NCI-H1436 (cell line): ENCODE measurements at regions not wholly inside any gene's neighbourhood (a gene's known extent, or its start where the extent isn't known, plus 50 kb on each side); places are given as distances from the start of the nearest gene placed in this dataset.

Experiments used
- DNase-seq: peaks from one replicate; lab custom pipeline; 2025; lab: John Stamatoyannopoulos, UW

DNA sequence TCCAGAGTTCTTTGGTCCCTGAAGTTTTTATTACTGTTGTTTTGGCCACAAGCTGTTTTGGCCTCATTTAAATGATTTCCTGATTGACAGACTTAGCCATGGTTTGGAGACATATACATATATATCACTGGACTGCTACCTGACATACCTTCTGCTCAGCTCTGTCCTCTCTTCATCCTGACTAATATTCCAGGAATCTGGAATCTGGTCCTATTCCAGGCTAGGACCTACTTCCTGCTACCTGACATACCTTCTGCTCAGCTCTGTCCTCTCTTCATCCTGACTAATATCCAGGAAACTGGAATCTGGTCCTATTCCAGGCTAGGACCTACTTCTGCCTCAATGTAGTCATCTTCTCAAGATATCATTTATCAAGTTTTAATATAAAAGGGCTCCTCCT is 724.4 kb upstream of the ROBO1 start:
- no peak for DNase-seq

DNA sequence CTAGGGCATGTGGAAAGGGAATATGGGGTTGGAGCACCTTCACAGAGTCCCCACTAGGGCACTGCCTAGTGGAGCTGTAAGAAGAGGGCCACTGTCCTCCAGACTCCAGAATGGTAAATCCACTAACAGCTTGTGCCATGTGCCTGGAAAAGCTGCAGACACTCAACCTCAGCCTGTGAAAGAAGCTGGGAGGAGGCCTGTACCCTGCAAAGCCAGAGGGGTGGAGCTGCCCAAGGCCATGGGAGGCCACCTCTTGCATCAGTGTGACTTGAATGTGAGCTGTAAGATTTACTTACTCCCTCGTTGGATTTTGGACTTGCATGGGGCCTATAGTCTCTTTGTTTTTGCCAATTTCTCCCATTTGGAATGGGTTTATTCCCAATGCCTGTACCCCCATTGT is 705.2 kb upstream of the ROBO1 start:
- DNase-seq: no peak

DNA sequence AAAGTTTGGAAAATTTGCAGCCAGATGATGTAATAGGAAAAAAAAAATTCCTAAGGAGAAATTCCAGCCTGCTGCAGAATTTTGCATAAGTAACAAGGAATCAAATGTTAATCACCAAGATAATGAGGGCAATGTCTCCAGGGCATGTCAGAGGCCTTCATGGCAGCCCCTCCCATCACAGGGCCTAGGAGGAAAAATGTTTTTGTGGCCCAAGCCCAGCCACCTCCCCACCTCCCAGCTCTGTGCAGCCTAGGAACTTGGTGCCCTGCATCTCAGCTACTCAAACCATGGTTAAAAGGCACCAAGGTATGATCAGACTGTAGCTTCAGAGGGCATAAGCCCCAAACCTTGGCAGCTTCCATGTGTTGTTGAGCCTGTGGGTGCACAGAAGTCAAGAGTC is 704.7 kb upstream of the ROBO1 start:
- DNase-seq: no peak

DNA sequence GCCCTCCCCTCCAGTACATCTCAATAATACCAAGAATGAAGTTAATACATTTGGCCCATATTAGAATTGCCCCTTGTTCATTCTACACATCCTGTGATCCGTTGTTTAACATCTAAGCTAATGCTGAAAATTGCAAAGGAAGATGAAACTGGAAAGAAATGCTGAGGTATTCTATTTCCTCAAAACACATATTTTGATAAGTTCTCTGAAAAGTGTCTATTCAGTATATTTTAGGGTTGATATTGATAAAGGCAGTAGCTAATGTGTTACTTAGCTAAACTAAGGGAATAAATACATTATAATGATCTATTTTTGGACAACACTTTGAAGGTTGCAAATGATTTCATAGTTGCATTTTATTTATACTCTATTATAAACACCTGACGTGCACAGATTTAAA is 702.6 kb upstream of the ROBO1 start:
- no peak for DNase-seq

DNA sequence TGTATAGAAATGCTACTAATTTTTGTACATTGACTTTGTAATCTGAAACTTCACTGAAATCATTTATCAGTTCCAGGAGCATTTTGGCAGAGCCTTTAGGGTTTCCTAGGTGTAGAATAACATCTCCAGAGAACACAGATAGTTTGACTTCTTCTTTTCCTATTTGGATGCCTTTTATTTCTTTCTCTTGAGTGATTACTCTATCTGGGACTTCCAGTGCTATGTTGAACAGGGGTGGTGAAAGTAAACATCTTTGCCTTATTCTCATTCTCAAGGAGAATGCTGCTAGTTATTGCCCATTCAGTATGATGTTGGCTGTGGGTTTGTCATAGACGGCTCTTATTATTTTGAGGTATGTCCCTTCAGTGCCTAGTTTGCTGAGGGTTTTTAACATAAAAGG is 697.9 kb upstream of the ROBO1 start:
- DNase-seq: no peak

DNA sequence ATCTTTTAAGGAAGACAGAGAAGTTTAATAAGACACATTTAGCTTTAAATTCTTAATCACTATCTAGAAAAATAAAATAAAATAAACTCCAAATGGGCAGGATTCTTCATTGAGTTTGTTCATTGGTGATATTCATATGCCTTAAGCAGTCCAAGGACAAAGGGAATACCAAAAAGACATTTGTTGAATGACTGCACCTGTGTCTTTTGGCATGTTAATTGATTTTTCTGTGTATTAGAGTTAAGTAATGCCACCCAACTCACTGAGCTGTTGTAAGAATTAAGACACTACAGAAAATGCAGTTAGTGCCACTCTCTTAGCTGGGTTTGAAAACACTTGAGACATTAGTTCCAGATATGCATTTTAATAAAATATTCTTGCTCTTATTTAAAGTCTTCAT is 683.6 kb upstream of the ROBO1 start:
- DNase-seq: no peak

DNA sequence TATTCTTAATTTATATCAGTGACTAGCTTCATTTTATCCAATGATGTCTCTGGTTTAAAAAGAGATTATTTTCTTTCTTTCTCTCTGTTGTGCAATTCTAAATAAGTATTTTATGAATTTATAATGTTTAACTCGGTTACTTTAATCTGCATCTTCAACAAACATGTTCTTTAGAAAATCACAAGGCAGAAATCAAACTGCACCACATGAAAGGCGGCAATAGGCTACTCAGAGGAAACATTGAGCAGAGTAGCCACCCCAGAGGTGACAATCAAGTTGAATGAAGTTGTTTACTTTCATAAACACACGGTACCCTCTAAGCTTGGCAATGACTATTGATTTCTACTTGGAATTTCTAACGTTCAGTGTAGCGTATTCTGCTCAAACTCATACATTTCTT is 677.8 kb upstream of the ROBO1 start:
- no peak for DNase-seq

DNA sequence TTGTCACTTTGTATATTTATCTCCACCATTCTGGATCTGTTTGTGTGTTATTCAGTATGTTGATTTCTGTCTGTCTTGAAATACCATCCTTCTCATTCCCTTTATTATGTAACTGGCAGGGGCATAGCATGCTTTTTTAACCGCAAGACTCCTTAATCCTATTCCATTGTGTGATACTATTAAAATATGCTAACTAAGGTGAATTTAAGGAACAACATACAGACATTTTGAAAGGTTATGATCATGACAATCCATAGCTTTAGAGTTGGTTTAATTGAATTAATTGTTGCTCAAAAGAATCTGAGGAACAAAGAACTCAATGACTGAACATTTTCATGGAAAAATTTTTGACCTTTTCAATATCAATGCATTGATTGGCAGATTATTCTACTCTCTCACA is 677.3 kb upstream of the ROBO1 start:
- no peak for DNase-seq

DNA sequence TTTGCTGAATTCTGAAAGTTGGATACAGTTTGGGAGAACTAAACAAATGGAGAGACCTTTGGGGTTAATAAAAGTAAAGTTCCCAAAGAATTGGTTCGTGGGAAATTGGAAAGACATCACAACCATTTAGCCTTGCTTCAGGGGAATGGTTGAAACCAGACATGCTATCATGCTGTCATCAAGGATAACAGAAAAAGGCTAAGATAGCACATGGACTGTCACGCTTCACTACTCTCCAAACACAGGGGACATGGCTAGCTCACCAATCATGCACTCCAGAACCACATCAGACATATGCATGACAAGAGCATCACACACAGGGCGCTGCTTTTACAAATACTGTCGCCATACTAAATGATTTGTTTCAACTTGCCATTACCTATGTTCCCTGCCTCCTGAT is 671.7 kb upstream of the ROBO1 start:
- no peak for DNase-seq

DNA sequence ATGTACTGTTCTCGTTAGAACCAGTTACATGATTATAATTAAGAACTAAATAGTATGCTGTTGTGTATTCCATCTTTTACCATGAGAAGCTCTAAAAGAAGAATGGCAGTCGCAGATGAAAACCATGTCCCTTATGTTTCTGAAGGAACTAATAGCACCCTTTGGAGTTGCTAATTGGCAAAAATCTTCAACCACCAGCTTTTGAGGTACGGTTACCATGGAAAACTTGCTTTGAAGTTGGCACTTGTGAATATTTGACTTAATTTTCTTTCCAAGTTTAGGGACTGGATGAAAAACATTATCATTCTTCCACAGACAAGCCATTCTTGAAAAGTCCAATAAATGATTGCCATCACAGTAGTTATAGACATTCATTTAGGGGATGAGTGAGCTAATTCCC is 666.6 kb upstream of the ROBO1 start:
- no peak for DNase-seq

DNA sequence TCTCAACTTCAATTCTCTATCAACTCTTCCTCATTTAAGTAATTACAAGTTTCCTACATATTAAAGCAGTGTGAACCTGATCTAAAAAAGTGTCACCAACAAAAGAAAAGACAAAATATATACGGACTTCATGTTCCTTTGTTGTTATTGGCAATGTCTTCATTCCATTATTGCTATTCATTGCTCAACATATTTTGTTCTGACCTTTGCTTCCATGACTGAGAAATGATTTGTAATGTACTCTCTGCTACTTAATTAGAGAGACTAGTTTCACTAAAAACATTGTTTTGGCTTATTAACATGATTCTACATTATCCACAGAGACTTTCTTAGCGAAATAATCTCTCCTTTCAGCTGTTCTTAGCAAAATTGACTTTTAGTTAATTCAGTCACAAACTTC is 657.2 kb upstream of the ROBO1 start:
- DNase-seq: no peak

DNA sequence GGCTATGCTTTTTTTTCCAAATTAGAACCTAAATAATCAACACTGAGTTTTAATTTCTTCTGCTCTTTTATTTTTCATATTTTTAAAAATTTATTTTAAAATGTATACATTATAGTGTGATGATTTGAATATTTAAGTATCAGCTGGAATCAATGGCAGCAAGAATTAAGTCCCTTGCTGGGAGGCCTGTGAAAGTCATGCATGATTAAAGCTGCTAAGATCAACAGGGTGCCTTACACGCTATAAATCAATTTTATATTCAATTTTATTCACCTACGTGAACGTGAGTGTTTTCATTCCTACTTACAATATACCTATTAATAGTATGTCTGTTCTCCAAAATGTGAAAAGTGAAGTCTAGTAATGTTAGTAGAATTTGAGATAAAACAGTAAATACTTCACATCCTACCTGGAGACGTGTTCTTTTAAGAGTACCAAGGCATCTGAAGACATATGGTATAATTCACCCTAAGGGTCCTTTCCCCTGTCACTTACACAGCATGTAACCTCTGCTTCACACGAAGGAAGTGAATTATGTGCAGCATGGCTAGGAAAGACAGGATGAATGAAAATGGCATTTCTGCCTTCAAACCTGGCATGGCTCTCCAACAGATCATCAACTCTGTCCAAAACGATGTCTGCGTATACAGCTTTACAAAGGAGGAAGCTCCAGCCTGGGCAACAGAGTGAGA is 640.4 kb upstream of the ROBO1 start:
- DNase-seq: no peak

DNA sequence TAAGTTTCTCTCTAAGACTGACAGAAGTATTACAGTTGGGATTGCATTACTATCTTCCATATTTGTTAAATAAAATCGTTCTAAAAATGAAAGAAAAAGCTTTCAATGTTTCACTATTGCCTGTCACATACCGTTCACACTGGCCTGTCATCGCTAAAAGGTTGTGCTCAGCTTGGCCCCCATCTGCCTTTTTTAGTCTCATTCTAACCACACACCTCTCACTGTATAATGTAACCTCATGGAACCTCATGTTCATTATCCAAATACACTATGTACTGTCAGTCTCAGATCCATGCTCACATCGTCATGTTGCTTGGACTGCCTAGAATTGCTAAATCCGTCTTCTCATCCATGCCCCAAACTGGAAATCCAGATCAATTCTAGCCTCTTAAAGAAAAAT is 637.8 kb upstream of the ROBO1 start:
- DNase-seq: no peak

DNA sequence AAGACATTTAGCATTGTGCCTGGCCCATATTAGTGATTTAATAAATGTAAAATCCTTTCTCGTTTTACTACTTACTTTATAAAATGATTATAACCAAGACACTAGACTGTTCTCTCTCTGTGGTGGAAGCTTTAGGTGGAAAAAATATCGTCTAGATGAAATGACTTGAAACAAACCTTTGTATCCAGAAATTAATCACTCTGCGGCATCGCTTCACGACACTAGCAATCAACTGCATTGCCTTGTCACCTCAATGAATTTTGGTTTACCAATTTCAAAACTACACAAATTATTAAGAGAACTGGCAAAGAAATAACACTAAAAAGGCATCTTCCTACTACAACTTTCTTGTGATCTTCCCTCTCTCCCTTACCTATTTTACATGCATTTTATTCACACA is 627.2 kb upstream of the ROBO1 start:
- DNase-seq: no peak

DNA sequence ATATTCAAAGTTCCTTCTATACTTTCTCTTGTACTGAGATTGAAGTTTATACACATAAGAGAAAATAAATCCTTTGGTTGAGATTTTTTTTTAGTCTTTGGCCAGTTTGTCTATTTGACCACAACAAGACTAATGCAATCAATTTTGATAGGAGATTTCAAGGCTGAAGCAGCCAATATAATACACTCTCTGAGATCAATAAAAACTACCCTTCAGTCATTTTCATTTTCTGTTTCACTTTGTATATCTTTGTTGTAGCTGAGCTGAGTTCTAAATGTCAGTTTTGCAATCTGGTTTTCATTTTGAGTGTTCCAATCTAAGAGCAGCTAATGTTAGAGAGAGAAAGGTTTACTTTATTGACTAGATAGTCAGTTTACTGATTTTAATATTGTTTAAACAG is 623.8 kb upstream of the ROBO1 start:
- DNase-seq: no peak

DNA sequence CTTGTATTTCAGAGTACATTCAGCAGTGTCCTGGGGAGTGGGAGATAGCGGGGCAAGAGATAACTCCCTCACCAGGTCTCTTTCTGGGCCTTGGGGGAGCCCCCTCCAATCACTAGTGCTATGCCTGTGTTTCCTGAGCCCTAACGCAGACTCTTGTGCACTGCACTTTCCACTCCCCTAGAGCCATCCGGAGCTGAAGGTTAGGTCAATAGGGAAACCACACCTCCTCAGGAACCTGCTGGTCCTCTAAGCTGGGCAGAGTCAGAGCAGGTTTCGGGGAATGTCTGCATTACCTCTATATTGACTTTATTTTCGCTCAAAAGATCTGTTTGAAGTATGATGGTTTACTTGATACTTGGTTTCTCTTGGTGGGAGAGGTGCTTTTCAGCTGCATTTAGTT is 617.0 kb upstream of the ROBO1 start:
- no peak for DNase-seq

DNA sequence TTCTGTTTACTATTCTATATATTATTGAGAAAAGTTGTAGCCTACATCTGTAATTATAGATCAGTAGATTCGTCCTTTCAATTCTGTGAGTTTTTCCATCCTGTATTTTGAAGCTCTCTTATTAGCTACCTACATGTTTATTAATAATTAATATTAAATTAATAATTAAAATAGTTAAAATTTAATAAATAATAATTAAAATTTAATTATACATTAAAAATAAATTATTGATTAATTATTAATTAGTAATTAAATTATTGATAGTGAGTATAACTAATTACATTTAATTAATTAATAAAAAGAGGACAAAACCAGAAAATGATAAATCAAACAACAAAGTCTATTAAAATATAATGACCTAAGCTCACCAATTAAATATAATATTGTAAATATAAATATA is 606.6 kb upstream of the ROBO1 start:
- DNase-seq: no peak

DNA sequence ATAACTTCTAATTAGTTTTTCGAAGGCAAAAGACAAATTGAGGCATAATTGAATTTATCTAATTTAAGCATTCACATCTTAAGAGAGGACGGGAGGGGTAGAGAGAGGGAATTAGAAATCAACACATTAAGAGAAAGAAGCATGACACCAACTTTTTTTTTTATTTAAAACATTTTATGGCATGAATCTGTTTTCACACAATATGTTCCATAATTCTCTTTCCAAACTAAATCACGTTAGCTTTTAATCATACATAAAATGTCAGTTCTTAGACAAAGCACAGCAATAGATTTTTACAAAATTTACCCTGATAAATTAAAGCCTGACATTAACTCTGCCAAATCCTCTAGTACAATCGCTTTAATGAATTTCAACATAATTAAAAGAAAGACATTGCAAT is 600.8 kb upstream of the ROBO1 start:
- DNase-seq: no peak

DNA sequence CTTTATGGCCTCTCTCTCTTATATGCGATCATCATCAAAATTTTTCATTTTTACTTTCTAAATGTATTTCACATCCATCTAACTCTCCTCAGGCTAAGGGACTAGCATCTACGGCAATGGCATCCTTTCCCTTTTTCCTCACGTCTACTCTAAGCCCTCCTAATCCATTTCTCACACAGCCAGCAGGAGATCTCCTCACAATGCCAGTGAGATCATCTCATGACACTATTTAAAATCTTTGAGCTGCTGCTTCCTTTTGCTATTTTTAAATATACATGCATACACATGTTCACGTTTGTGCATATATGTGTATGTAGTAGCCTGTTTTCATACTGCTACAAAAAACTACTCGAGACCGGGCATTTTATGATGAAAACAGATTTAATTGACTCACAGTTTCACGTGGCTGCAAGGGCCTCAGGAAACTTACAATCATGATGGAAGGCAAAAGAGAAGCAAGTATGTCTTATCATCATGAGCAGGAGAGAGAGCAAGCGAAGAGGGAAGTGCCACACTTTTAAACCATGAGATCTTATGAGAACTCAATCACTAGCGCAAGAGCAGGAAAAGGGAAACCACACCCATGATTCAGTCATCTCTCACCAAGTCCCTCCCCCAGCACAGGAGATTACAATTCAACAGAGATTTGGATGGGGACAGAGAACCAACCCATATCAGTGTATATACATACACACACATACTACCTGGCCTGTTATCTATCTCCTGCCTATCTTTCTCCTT is 599.2 kb upstream of the ROBO1 start:
- no peak for DNase-seq

DNA sequence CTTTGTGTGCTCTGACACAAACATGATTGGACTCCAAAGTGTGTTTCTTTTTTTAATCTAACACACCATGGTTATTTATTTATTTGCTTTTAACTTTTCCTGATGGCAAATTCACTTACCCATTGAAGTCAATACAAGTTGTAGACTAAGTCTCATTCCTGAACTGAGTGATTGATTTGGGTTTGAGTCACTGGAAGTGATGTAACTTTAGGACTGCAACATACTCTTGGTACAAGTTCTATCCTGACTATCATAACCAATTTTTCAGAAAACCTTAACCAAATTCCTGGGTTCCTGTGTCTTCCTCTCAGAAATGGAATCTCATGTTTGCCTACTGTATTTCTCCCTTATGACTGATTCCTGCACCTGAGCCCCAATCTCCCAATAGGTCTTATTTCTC is 590.0 kb upstream of the ROBO1 start:
- no peak for DNase-seq

DNA sequence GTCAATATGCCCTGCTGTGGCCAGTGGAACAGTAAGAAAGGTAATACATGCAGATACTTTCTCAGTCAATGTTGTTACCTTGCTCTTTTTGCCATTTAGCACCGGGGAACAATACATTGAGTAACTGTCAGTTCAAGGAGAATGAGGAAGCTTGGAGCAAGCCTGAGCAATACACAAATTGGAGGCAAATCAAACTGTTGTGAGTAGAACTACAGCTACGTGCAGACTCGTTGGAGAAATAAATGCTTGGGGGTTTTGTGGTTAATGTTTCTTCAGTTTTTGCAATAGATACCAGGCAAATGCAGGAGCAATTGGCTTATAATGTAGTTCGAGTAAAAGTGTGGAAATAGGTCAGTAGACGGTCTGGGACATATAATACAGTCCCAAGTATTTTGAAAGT is 587.3 kb upstream of the ROBO1 start:
- no peak for DNase-seq

DNA sequence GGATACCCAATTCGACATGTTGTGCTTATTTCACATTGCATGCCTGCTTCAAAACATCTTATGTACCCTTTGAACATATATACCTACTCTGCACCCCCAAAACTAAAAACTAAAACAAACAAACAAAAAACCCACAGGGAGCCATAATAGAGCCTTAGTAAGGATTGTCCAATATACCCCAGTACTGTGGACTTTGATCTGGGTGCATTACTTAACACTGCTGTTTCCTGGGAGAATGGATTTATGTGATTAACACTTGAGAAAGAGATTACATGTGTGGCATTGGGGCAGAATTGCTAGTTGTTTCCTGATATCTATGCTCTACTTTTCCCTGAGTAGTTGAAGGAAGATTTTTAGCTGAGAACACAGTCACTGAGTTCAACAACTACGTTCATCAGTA is 583.4 kb upstream of the ROBO1 start:
- no peak for DNase-seq

DNA sequence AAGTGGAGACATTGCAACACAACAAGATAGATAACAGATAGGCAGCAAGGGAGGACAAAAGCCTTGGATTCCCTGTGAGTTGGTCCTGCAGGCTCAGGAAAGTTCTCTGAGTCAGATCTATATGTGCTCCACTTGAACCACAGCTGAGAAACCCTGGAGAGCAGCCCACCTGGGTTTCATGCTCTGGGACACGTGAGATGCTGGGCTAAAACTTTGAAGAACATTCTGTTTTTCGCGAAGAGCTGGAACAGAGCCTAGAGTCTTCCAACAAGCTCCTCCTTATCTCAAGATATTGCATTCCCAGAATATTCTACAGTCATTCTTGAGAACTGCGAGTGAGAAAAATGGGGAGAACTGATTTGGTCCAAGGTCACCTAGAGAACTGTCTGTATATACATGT is 583.0 kb upstream of the ROBO1 start:
- DNase-seq: no peak

DNA sequence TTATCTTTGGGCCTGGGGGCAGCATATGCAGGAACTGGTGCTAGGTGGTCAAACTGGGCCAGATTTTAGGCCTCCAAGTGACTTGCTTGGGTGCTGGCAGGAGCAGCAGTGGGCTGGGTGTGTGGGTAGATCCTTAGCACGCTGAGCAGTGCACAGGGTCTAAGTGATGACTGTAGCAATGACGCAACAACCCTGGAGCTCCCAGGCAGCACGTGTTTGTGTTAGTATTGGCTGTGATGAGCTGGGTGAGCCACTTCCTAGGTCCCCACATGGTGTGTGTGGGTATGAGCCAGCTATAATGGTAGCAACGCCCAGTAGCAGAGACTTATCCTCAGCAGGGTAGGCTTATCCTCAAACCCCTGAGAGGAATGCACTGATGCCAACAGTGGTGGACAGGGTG is 570.6 kb upstream of the ROBO1 start:
- DNase-seq: no peak
